Inflammatory macrophage treated with lipopolysaccharide for 1 hour (primary cell): ENCODE measurements at regions not wholly inside any gene's neighbourhood (a gene's known extent, or its start where the extent isn't known, plus 50 kb on each side); places are given as distances from the start of the nearest gene placed in this dataset.
"Not testable (repeated sequence)": the region's sequence is repeated elsewhere in the genome, so short reads cannot be mapped to it uniquely, and the experiment has no call there.

Source experiments
- DNase-seq, 2 donors: peaks; one replicate each; pipeline ENCODE4 v3.0.0-alpha.2; 2020 to 2022

- DNase-seq = no peak
These were observed 58.1 kb upstream of the SLC25A36 start for GRCh38 chr3:140883428-140884040.

- not testable (repeated sequence) for DNase-seq
These were observed 55.9 kb upstream of the SLC25A36 start for GRCh38 chr3:140885697-140886096.
